ENCODE measurements at regions not wholly inside any gene's neighbourhood (a gene's known extent, or its start where the extent isn't known, plus 50 kb on each side); places are given as distances from the start of the nearest gene placed in this dataset.

DNA sequence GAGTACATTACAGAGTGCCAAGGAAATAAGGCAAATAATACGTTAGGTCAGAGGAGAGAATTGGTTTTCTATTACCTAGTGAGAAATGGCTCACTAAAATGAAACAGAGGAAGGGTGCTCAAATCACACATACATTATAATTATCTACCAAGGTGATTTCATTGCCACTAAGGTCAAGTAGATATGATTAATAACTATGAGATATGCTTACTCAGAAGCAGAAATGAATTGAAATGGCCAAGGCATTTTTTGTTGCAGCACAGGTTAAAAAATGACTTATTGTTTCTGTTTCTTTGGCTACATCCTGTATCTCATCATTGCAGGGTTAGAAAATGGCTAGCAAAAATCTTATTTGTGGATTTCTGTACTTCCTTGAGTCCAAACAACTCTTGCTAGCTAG lies 154.5 kb upstream of the GORAB start:
- no peaks in the 10 kb centered on the region for H3K36me3 Mint-ChIP-seq
- Histone ChIP-seq H3K27ac (ENCODE audit: low read depth, low read length) (no peak overlapping the region), H3K4me3 (ENCODE audit: low read length in 2 of 2) (no peak overlapping the region), H3K27me3 (ENCODE audit: insufficient read depth, low read length) (no peaks in the 10 kb centered on the region), H3K4me1 (ENCODE audit: insufficient read depth, low read length) (no peaks in the 10 kb centered on the region), H3K36me3 (ENCODE audit: insufficient read depth, low read length) (no peaks in the 10 kb centered on the region), H3K9me3 (ENCODE audit: control insufficient read depth in 1 of 2, low read length in 2 of 2) (no peaks in the 10 kb centered on the region)
- no peak overlapping the region for H3K27ac Mint-ChIP-seq
- ChIA-PET POLR2A (ENCODE audit: partially characterized antibody) (no interaction called here), CTCF (ENCODE audit: partially characterized antibody) (no interaction called here)
- H3K9me3 Mint-ChIP-seq: peaks cover 0 to 7% (median 3%) of the 10 kb centered on the region in 8 donors
- intact Hi-C loops (cut with micrococcal nuclease): no loop called here
- DNase-seq: no peak
- no peak overlapping the region for H3K4me3 Mint-ChIP-seq
- peaks cover 0 to 4% of the 10 kb centered on the region in 2 donors for H3K27me3 Mint-ChIP-seq
- no peaks in the 10 kb centered on the region for H3K4me1 Mint-ChIP-seq

DNA sequence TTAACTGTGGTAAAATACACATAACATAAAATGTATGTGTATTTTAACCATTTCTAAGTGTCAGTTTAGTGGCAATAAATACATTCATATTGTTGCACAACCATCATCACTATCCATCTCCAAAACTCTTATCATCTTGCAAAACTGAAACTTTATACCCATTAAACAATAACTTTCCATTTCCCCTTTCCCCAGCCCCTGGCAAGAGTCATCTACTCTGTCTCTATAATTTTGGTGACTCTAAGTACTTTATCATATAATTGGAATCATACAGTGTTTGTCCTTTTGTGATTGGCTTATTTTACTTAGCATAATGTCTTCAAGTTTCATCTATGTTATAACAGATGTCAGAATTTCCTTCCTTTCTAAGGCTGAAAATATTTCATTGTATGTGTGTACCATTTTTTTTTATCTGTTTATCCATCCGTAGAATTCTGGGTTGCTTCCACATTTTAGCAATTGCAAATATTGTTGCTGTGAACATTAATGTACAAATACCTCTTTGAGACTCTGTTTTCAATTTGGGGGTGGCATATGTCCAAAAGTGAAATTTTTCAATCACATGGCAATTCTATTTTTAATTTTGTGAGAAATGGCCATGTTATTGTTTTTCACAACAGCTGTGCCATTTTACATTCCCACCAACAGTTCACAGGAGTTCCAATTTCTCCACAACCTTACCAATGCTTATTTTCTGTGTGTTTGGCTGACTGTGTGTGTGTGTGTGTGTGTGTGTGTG lies 153.9 kb upstream of the GORAB start:
- ChIA-PET POLR2A (ENCODE audit: partially characterized antibody) (no interaction called here), CTCF (ENCODE audit: partially characterized antibody) (no interaction called here)
- Histone ChIP-seq H3K27ac (ENCODE audit: low read depth, low read length) (no peak overlapping the region), H3K36me3 (ENCODE audit: insufficient read depth, low read length) (no peaks in the 10 kb centered on the region), H3K9me3 (ENCODE audit: control insufficient read depth in 1 of 2, low read length in 2 of 2) (no peaks in the 10 kb centered on the region), H3K4me3 (ENCODE audit: low read length in 2 of 2) (no peak overlapping the region), H3K4me1 (ENCODE audit: insufficient read depth, low read length) (no peaks in the 10 kb centered on the region), H3K27me3 (ENCODE audit: insufficient read depth, low read length) (no peaks in the 10 kb centered on the region)
- Mint-ChIP-seq H3K4me3 (no peak overlapping the region), H3K36me3 (no peaks in the 10 kb centered on the region), H3K27ac (no peak overlapping the region), H3K27me3 (peaks cover 0 to 4% of the 10 kb centered on the region in 2 donors), H3K4me1 (no peaks in the 10 kb centered on the region), H3K9me3 (peaks cover 0 to 7% (median 3%) of the 10 kb centered on the region in 8 donors)
- intact Hi-C loops (cut with micrococcal nuclease): no loop called here
- no peak for DNase-seq

DNA sequence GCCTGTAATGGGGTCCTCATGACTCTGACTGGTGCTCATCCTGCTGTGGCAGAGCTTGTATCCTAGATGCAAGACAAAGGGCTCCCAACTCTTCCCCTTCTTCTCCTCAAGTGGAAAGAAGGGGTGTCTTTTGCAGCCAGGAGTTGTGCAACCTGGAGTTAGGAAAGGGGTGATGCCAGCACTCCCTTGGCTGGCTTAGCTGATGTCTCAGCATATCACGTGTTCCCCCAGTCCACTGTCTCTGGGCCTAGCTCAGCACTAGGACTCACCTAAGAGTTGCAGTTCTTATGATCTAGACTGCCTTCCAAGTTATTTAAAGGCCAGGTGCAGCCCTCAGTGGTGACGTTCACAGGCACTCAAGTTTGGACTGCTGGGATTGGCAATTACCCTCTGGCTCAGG lies 146.2 kb upstream of the GORAB start:
- Histone ChIP-seq H3K9me3 (ENCODE audit: control insufficient read depth in 1 of 2, low read length in 2 of 2) (no peaks in the 10 kb centered on the region), H3K4me3 (ENCODE audit: low read length in 2 of 2) (no peak overlapping the region), H3K27ac (ENCODE audit: low read depth, low read length) (no peak overlapping the region), H3K36me3 (ENCODE audit: insufficient read depth, low read length) (no peaks in the 10 kb centered on the region), H3K27me3 (ENCODE audit: insufficient read depth, low read length) (no peaks in the 10 kb centered on the region), H3K4me1 (ENCODE audit: insufficient read depth, low read length) (no peaks in the 10 kb centered on the region)
- no peaks in the 10 kb centered on the region for H3K4me1 Mint-ChIP-seq
- H3K27me3 Mint-ChIP-seq: peaks cover 3 to 4% of the 10 kb centered on the region in 2 donors
- H3K27ac Mint-ChIP-seq: no peak overlapping the region
- peaks cover 0 to 5% (median 0%) of the 10 kb centered on the region in 8 donors for H3K9me3 Mint-ChIP-seq
- no peak overlapping the region for H3K4me3 Mint-ChIP-seq
- ChIA-PET CTCF (ENCODE audit: partially characterized antibody) (no interaction called here), POLR2A (ENCODE audit: partially characterized antibody) (no interaction called here)
- H3K36me3 Mint-ChIP-seq: no peaks in the 10 kb centered on the region
- intact Hi-C loops (cut with micrococcal nuclease): no loop called here
- no peak for DNase-seq

DNA sequence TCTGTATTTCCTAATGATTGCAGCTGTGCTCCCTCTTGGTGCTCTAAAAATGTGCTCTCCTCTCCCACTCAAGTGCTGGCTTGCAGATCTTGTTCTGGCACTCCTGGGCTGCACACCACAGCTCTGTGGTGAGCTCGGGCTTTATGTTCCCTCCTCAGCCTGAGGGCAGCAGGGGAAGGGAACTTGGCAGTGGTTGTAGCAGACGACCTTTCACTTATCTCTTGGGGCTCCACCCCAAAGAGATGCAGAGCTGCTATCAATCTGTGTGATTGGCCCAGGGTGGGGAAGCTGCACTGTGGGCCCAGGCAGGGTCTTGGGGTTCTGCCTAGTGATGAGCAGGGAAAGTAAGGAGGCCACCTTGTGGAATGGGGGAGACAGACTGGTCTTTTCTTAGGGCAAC lies 143.5 kb upstream of the GORAB start:
- ChIA-PET POLR2A (ENCODE audit: partially characterized antibody) (no interaction called here), CTCF (ENCODE audit: partially characterized antibody) (no interaction called here)
- no peaks in the 10 kb centered on the region for H3K36me3 Mint-ChIP-seq

DNA sequence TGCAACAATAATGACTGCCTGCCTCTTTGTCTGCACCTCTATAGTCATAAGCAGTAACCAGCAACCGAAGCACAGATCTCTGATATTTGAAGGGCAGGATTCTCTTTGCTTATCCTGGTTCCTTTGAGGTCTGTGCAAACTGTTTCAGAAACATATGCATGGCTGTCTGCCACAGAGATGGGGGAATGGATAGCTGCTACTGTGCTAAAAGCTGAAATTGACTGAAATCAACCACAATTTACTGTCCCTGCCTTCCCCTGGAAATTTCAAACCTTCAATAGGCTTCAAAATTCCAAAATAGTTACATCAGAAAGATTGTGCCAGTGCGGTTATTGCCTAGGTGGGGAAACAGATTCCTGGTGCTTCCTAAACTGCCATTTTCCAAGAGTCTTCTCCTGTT lies 136.8 kb upstream of the GORAB start:
- ChIA-PET CTCF (ENCODE audit: partially characterized antibody) (no interaction called here), POLR2A (ENCODE audit: partially characterized antibody) (no interaction called here)
- Histone ChIP-seq H3K9me3 (ENCODE audit: control insufficient read depth in 1 of 2, low read length in 2 of 2) (no peaks in the 10 kb centered on the region), H3K36me3 (ENCODE audit: insufficient read depth, low read length) (no peaks in the 10 kb centered on the region), H3K27ac (ENCODE audit: low read depth, low read length) (no peak overlapping the region), H3K27me3 (ENCODE audit: insufficient read depth, low read length) (no peaks in the 10 kb centered on the region), H3K4me1 (ENCODE audit: insufficient read depth, low read length) (no peaks in the 10 kb centered on the region), H3K4me3 (ENCODE audit: low read length in 2 of 2) (no peak overlapping the region)
- Mint-ChIP-seq H3K36me3 (no peaks in the 10 kb centered on the region), H3K27ac (no peak overlapping the region), H3K4me1 (no peaks in the 10 kb centered on the region), H3K9me3 (peaks cover 0 to 11% (median 9%) of the 10 kb centered on the region in 8 donors), H3K4me3 (no peak overlapping the region), H3K27me3 (peaks cover 3 to 10% of the 10 kb centered on the region in 2 donors)
- intact Hi-C loops (cut with micrococcal nuclease): no loop called here
- DNase-seq: no peak

More for the DNA sequence above, 143.5 kb upstream of the GORAB start:
- no peaks in the 10 kb centered on the region for H3K4me1 ChIP-seq (ENCODE audit: insufficient read depth, low read length)
- H3K36me3 ChIP-seq (ENCODE audit: insufficient read depth, low read length): no peaks in the 10 kb centered on the region
- intact Hi-C loops (cut with micrococcal nuclease): no loop called here
- Mint-ChIP-seq H3K4me1 (no peaks in the 10 kb centered on the region), H3K9me3 (peaks cover 0 to 2% (median 0%) of the 10 kb centered on the region in 8 donors), H3K27ac (no peak overlapping the region), H3K4me3 (no peak overlapping the region), H3K27me3 (peaks cover 4% of the 10 kb centered on the region in 2 donors)
- DNase-seq: no peak
- no peaks in the 10 kb centered on the region for H3K27me3 ChIP-seq (ENCODE audit: insufficient read depth, low read length)
- no peak overlapping the region for H3K27ac ChIP-seq (ENCODE audit: low read depth, low read length)
- no peaks in the 10 kb centered on the region for H3K9me3 ChIP-seq (ENCODE audit: control insufficient read depth in 1 of 2, low read length in 2 of 2)
- no peak overlapping the region for H3K4me3 ChIP-seq (ENCODE audit: low read length in 2 of 2)

DNA sequence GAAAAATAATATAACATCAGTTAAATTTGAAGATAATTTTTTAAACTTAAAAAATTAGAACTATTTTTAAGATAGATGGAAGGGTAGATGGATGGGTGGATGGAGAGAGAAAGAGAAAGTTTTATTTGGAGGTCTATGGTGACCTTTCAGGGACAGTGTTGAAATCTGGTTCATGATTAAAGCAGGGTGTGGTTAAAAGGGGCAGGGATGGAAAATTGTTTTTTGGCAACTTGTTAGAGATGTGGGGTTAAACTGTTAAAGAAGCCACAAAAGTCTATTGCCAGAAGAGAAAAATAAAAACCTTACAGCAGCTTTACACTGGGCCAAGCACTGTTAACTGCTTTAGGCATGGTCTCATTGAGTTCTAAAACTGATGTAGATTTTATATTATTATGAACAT lies 134.9 kb upstream of the GORAB start:
- H3K4me1 ChIP-seq (ENCODE audit: insufficient read depth, low read length): no peaks in the 10 kb centered on the region
- H3K9me3 ChIP-seq (ENCODE audit: control insufficient read depth in 1 of 2, low read length in 2 of 2): no peaks in the 10 kb centered on the region
- Mint-ChIP-seq H3K27me3 (peaks cover 3 to 9% of the 10 kb centered on the region in 2 donors), H3K36me3 (no peaks in the 10 kb centered on the region), H3K4me1 (no peaks in the 10 kb centered on the region), H3K27ac (no peak overlapping the region), H3K9me3 (peaks cover 0 to 11% (median 9%) of the 10 kb centered on the region in 8 donors), H3K4me3 (no peak overlapping the region)
- no peaks in the 10 kb centered on the region for H3K27me3 ChIP-seq (ENCODE audit: insufficient read depth, low read length)
- CTCF ChIA-PET (ENCODE audit: partially characterized antibody): no interaction called here
- H3K4me3 ChIP-seq (ENCODE audit: low read length in 2 of 2): no peak overlapping the region
- H3K27ac ChIP-seq (ENCODE audit: low read depth, low read length): no peak overlapping the region
- intact Hi-C loops (cut with micrococcal nuclease): no loop called here
- no peak for DNase-seq
- POLR2A ChIA-PET (ENCODE audit: partially characterized antibody): no interaction called here
- H3K36me3 ChIP-seq (ENCODE audit: insufficient read depth, low read length): no peaks in the 10 kb centered on the region

DNA sequence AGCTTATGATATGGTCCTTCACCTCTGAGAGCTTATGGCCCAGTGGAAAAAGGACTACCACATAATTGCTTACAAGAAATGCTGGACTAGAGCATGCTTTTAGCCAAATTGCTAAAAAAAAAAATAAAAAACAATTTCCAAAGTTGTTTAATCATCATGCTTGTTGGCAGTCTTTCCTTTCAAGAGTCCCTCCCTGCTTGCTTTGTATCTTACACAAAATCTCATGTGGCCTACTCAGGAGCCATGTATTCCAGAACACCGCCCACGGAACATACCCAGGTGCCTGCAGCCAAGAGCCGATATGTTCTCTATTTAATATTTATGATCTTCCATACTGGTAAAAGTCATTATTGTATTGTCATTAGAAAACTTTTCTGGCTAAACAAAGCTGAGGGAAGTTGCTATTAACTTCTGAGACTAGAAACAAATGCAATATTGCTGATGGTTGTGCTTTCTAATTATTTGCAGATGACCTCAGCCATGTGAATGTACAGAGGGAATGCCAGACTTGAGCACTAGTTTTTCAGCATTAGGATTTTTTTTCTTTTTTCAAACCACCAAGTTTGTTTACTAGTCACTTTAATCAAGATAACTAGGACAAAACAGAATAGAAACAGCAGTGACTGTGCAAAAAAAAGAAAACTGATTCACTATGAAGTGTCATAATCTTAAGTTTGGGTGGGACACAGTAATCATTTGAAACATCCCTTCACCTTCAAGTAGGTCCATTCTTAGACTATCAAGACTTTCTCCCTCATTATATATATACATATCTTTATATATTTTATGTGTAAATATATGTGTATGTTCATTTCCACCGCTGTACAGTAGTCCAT lies 129.3 kb upstream of the GORAB start:
- H3K4me1 ChIP-seq (ENCODE audit: insufficient read depth, low read length): no peaks in the 10 kb centered on the region
- peaks cover 0 to 1% (median 0%) of the 10 kb centered on the region in 8 donors for H3K9me3 Mint-ChIP-seq
- CTCF ChIA-PET (ENCODE audit: partially characterized antibody): no interaction called here

More for the DNA sequence above, 129.3 kb upstream of the GORAB start:
- Histone ChIP-seq H3K27ac (ENCODE audit: low read depth, low read length) (no peak overlapping the region), H3K9me3 (ENCODE audit: control insufficient read depth in 1 of 2, low read length in 2 of 2) (no peaks in the 10 kb centered on the region), H3K36me3 (ENCODE audit: insufficient read depth, low read length) (no peaks in the 10 kb centered on the region), H3K27me3 (ENCODE audit: insufficient read depth, low read length) (no peaks in the 10 kb centered on the region), H3K4me3 (ENCODE audit: low read length in 2 of 2) (no peak overlapping the region)
- Mint-ChIP-seq H3K27ac (no peak overlapping the region), H3K4me1 (no peaks in the 10 kb centered on the region), H3K4me3 (no peak overlapping the region), H3K27me3 (peaks cover 3 to 6% of the 10 kb centered on the region in 2 donors), H3K36me3 (no peaks in the 10 kb centered on the region)
- intact Hi-C loops (cut with micrococcal nuclease): no loop called here
- DNase-seq: no peak
- POLR2A ChIA-PET (ENCODE audit: partially characterized antibody): no interaction called here
